ENCODE measurements at regions not wholly inside any gene's neighbourhood (a gene's known extent, or its start where the extent isn't known, plus 50 kb on each side); places are given as distances from the start of the nearest gene placed in this dataset.

DNA sequence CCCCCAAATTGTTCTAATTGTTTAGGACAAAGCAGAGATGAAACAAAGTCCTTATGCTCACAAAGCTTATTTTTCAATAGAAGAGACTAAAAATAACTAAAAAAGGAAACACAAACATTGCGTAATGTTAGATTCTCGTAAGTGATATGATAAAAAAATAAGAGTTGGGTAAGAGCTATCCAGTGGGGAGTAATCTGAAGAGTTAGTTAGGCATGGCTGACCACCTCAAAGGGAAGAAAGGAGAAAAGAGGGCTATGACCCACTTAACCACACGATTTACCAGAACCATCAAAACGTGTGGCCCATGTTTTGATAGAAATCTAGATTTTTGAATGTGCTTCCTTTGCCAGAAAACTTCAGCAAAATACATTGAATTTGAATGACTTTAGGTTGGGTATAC is 1296.8 kb upstream of the NUDT12 start:
- TF ChIP-seq CTCF (IDR thresholded peaks at IDR 0.05) = no peak
- no peak for TF ChIP-seq POLR2A (IDR thresholded peaks at IDR 0.05)
- TF ChIP-seq EP300 (IDR thresholded peaks at IDR 0.05) = no peak
- TF ChIP-seq POLR2AphosphoS5 (IDR thresholded peaks at IDR 0.05) = no peak

Measured in stomach (tissue), 4 donors.